Cardiac fibroblast (primary cell): ENCODE measurements at regions not wholly inside any gene's neighbourhood (a gene's known extent, or its start where the extent isn't known, plus 50 kb on each side); places are given as distances from the start of the nearest gene placed in this dataset.

Source experiments
- DNase-seq, 2 donors: peaks; one replicate each; pipeline versions ENCODE4 v3.0.0 to v3.0.0-alpha.2; 2010; ENCODE audit warnings: low read depth in 2 of 2
- H3K4me3 ChIP-seq, 2 donors: replicated peaks in 1 of 2; 1 replicate in 1 of 2; 2 replicates in 1 of 2; pipeline ENCODE4 v1.5.1; 2011; ENCODE audit warnings: low read depth in 2 of 2, low read length in 2 of 2, mild to moderate bottlenecking in 2 of 2, moderate library complexity in 1 of 2
- CTCF ChIP-seq: IDR thresholded peaks from one replicate; pipeline ENCODE4 v1.5.1; 2011; ENCODE audit warnings: low read depth, mild to moderate bottlenecking, low read length, inconsistent platforms

- DNase-seq: no peak
- no peak for TF ChIP-seq CTCF
- no peak overlapping the region for H3K4me3 ChIP-seq
Observed at GRCh38 chr4:180566492-180566891, 1676.7 kb upstream of the TENM3 start.

GRCh38 chr4:180567080-180567479 lies 1676.1 kb upstream of the TENM3 start:
- no peak for TF ChIP-seq CTCF
- no peak for DNase-seq
- H3K4me3 ChIP-seq: no peak overlapping the region

DNA sequence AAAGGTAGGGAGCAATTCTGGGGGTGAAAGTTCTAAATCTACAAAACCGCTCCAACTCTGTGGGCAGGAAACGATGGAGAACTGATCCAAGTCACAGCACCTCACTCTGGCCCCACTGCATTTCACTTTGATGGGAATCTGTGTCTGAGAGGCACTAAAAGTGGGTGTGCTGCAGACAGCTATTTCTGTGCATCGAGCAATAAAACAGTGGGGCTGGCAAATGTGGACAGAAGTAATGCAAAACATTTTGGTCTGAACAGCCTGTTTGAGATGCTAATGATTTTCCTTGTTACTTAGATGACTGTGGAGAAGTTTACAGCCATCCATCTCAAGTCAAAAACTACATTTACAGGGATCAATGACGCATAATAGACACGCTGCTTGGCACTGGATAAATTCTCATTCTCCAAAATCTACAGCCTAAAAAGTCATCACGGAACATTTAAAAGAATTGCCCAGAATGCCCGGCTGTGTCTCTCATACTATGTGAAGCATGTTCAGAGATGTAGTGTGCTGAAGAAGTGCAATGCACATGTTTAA lies 1671.6 kb upstream of the TENM3 start:
- TF ChIP-seq CTCF: no peak
- no peak overlapping the region for H3K4me3 ChIP-seq
- no peak for DNase-seq

GRCh38 chr4:180578175-180578574 lies 1665.0 kb upstream of the TENM3 start:
- no peak for DNase-seq
- no peak overlapping the region for H3K4me3 ChIP-seq
- no peak for TF ChIP-seq CTCF

DNA sequence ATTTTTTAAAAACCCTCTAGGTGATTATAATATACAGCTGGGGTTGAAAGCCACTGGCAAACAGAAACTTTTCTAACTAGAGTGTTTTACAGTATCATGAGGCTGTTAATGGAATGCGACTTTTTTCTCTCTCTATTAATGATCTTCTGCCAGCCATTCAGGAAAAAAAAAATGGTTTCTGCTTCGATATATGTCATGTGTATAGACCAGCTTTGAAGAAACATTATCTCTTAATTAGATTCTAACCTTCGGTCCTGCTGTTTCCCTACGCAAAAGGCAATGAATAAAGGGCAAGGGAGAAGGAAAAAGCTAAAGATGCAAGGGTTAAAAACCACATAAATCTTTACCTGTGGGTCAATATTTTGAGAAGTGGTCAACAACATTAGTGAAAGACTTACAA lies 1662.1 kb upstream of the TENM3 start:
- no peak for DNase-seq
- no peak for TF ChIP-seq CTCF
- H3K4me3 ChIP-seq: no peak overlapping the region

- no peak for DNase-seq
- TF ChIP-seq CTCF: no peak
- no peak overlapping the region for H3K4me3 ChIP-seq
Observed at GRCh38 chr4:180587379-180587778, 1655.8 kb upstream of the TENM3 start.

DNA sequence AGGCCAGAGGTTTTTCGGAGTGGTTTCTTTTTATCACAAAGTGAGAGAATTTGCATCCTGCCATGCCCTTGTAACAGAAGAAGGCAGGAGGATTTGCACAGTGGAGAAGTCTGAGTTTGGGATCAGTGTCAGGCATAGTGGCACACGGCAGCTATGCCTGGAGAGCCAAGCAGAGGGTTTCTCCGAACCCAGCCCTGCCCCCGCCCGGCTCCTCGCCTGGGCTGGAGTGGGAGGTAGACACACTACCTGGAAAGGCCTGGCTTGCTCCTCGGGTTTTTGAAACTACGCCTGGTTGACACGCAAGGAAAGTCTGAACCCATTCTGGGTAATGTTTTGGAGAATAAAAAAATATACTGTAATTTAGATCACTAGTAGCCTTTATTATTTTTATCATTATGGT lies 1653.6 kb upstream of the TENM3 start:
- no peak for DNase-seq
- TF ChIP-seq CTCF: no peak
- no peak overlapping the region for H3K4me3 ChIP-seq
